ENCODE measurements at regions not wholly inside any gene's neighbourhood (a gene's known extent, or its start where the extent isn't known, plus 50 kb on each side); places are given as distances from the start of the nearest gene placed in this dataset.

- POLR2A ChIA-PET = no interaction called here
- no peaks in the 10 kb centered on the region for H3K36me3 ChIP-seq (ENCODE audit: control insufficient read depth in 4 of 4, insufficient read depth in 4 of 4, low read length in 3 of 4)
- peaks cover 0 to 2% (median 0%) of the 10 kb centered on the region in 5 experiments for H3K27me3 ChIP-seq (replicated peaks in 2 of 5; ENCODE audit: control insufficient read depth in 4 of 5, insufficient read depth in 5 of 5, low read length in 4 of 5)
- CTCF ChIA-PET = interaction anchor here (0.7 kb wide), 1 partner anchor 33 kb away, joined by 3 read pairs; no protein-coding TSS in a partner anchor
- WGBS (ENCODE audit: insufficient coverage) = 98% methylated on average over 6 of the region's 6 CpGs
- H3K4me1 ChIP-seq (ENCODE audit: control extremely low read depth in 1 of 4, control insufficient read depth in 4 of 4, insufficient read depth in 4 of 4, low read length in 3 of 4) = peaks cover 0 to 8% (median 3%) of the 10 kb centered on the region in 4 experiments
- no peak overlapping the region for H3K4me3 ChIP-seq (ENCODE audit: control insufficient read depth in 1 of 7, extremely low read depth in 1 of 7, insufficient read depth in 4 of 7, low read depth in 2 of 7, low read length in 6 of 7)
- no peak for DNase-seq
- H3K9me3 ChIP-seq (ENCODE audit: control extremely low read depth in 1 of 5, control insufficient read depth in 4 of 5, insufficient read depth in 2 of 5, low read depth in 1 of 5, low read length in 4 of 5) = no peaks in the 10 kb centered on the region
- no peak overlapping the region for H3K27ac ChIP-seq (ENCODE audit: insufficient read depth in 1 of 2, low read depth in 1 of 2, low read length in 2 of 2, poor library complexity in 1 of 2, severe bottlenecking in 2 of 2)
These were observed 213.3 kb upstream of the PWP1 start for GRCh38 chr12:107472308-107472707.

GRCh38 chr12:107474099-107474498 is 211.5 kb upstream of the PWP1 start:
- CTCF ChIA-PET = no interaction called here
- Histone ChIP-seq H3K4me1 (ENCODE audit: control extremely low read depth in 1 of 4, control insufficient read depth in 4 of 4, insufficient read depth in 4 of 4, low read length in 3 of 4) (peaks cover 0 to 6% (median 1%) of the 10 kb centered on the region in 4 experiments), H3K27ac (ENCODE audit: insufficient read depth in 1 of 2, low read depth in 1 of 2, low read length in 2 of 2, poor library complexity in 1 of 2, severe bottlenecking in 2 of 2) (no peak overlapping the region), H3K9me3 (ENCODE audit: control extremely low read depth in 1 of 5, control insufficient read depth in 4 of 5, insufficient read depth in 2 of 5, low read depth in 1 of 5, low read length in 4 of 5) (no peaks in the 10 kb centered on the region), H3K4me3 (ENCODE audit: control insufficient read depth in 1 of 7, extremely low read depth in 1 of 7, insufficient read depth in 4 of 7, low read depth in 2 of 7, low read length in 6 of 7) (no peak overlapping the region), H3K27me3 (replicated peaks in 2 of 5; ENCODE audit: control insufficient read depth in 4 of 5, insufficient read depth in 5 of 5, low read length in 4 of 5) (peaks cover 0 to 2% (median 0%) of the 10 kb centered on the region in 5 experiments), H3K36me3 (ENCODE audit: control insufficient read depth in 4 of 4, insufficient read depth in 4 of 4, low read length in 3 of 4) (no peaks in the 10 kb centered on the region)
- DNase-seq = no peak
- WGBS (ENCODE audit: insufficient coverage) = 100% methylated on average over 9 of the region's 9 CpGs
- POLR2A ChIA-PET = no interaction called here

- Histone ChIP-seq H3K36me3 (ENCODE audit: control insufficient read depth in 4 of 4, insufficient read depth in 4 of 4, low read length in 3 of 4) (no peaks in the 10 kb centered on the region), H3K27ac (ENCODE audit: insufficient read depth in 1 of 2, low read depth in 1 of 2, low read length in 2 of 2, poor library complexity in 1 of 2, severe bottlenecking in 2 of 2) (no peak overlapping the region), H3K4me3 (ENCODE audit: control insufficient read depth in 1 of 7, extremely low read depth in 1 of 7, insufficient read depth in 4 of 7, low read depth in 2 of 7, low read length in 6 of 7) (no peak overlapping the region), H3K27me3 (replicated peaks in 2 of 5; ENCODE audit: control insufficient read depth in 4 of 5, insufficient read depth in 5 of 5, low read length in 4 of 5) (peaks cover 0 to 3% (median 0%) of the 10 kb centered on the region in 5 experiments), H3K9me3 (ENCODE audit: control extremely low read depth in 1 of 5, control insufficient read depth in 4 of 5, insufficient read depth in 2 of 5, low read depth in 1 of 5, low read length in 4 of 5) (no peaks in the 10 kb centered on the region), H3K4me1 (ENCODE audit: control extremely low read depth in 1 of 4, control insufficient read depth in 4 of 4, insufficient read depth in 4 of 4, low read length in 3 of 4) (peaks cover 0 to 4% (median 0%) of the 10 kb centered on the region in 4 experiments)
- 90% methylated on average over 3 of the region's 4 CpGs for WGBS (ENCODE audit: insufficient coverage)
- ChIA-PET POLR2A (no interaction called here), CTCF (interaction anchor here (0.6 kb wide), 1 partner anchor 15 kb away, joined by 3 read pairs; no protein-coding TSS in a partner anchor)
- no peak for DNase-seq
These were observed 210.7 kb upstream of the PWP1 start for GRCh38 chr12:107474639-107475539.

- POLR2A ChIA-PET = no interaction called here
- Histone ChIP-seq H3K36me3 (ENCODE audit: control insufficient read depth in 4 of 4, insufficient read depth in 4 of 4, low read length in 3 of 4) (no peaks in the 10 kb centered on the region), H3K27me3 (replicated peaks in 2 of 5; ENCODE audit: control insufficient read depth in 4 of 5, insufficient read depth in 5 of 5, low read length in 4 of 5) (peaks cover 0 to 6% (median 0%) of the 10 kb centered on the region in 5 experiments), H3K9me3 (ENCODE audit: control extremely low read depth in 1 of 5, control insufficient read depth in 4 of 5, insufficient read depth in 2 of 5, low read depth in 1 of 5, low read length in 4 of 5) (no peaks in the 10 kb centered on the region), H3K4me1 (ENCODE audit: control extremely low read depth in 1 of 4, control insufficient read depth in 4 of 4, insufficient read depth in 4 of 4, low read length in 3 of 4) (peaks cover 0 to 4% (median 0%) of the 10 kb centered on the region in 4 experiments), H3K4me3 (ENCODE audit: control insufficient read depth in 1 of 7, extremely low read depth in 1 of 7, insufficient read depth in 4 of 7, low read depth in 2 of 7, low read length in 6 of 7) (no peak overlapping the region), H3K27ac (ENCODE audit: insufficient read depth in 1 of 2, low read depth in 1 of 2, low read length in 2 of 2, poor library complexity in 1 of 2, severe bottlenecking in 2 of 2) (no peak overlapping the region)
- 61% methylated on average over 3 of the region's 4 CpGs for WGBS (ENCODE audit: insufficient coverage)
- DNase-seq = no peak
- CTCF ChIA-PET = no interaction called here
These were observed 209.7 kb upstream of the PWP1 start for GRCh38 chr12:107475900-107476299.

GRCh38 chr12:107477018-107477417 is 208.6 kb upstream of the PWP1 start:
- Histone ChIP-seq H3K4me3 (ENCODE audit: control insufficient read depth in 1 of 7, extremely low read depth in 1 of 7, insufficient read depth in 4 of 7, low read depth in 2 of 7, low read length in 6 of 7) (no peak overlapping the region), H3K27me3 (replicated peaks in 2 of 5; ENCODE audit: control insufficient read depth in 4 of 5, insufficient read depth in 5 of 5, low read length in 4 of 5) (peaks cover 0 to 9% (median 0%) of the 10 kb centered on the region in 5 experiments), H3K4me1 (ENCODE audit: control extremely low read depth in 1 of 4, control insufficient read depth in 4 of 4, insufficient read depth in 4 of 4, low read length in 3 of 4) (peaks cover 0 to 4% (median 0%) of the 10 kb centered on the region in 4 experiments), H3K9me3 (ENCODE audit: control extremely low read depth in 1 of 5, control insufficient read depth in 4 of 5, insufficient read depth in 2 of 5, low read depth in 1 of 5, low read length in 4 of 5) (no peaks in the 10 kb centered on the region), H3K36me3 (ENCODE audit: control insufficient read depth in 4 of 4, insufficient read depth in 4 of 4, low read length in 3 of 4) (no peaks in the 10 kb centered on the region), H3K27ac (ENCODE audit: insufficient read depth in 1 of 2, low read depth in 1 of 2, low read length in 2 of 2, poor library complexity in 1 of 2, severe bottlenecking in 2 of 2) (no peak overlapping the region)
- ChIA-PET POLR2A (no interaction called here), CTCF (interaction anchor here (1.0 kb wide), 1 partner anchor 30 kb away, joined by 3 read pairs; no protein-coding TSS in a partner anchor)
- no peak for DNase-seq
- 96% methylated on average over 7 of the region's 7 CpGs for WGBS (ENCODE audit: insufficient coverage)

GRCh38 chr12:107477947-107478610 is 207.5 kb upstream of the PWP1 start:
- POLR2A ChIA-PET = no interaction called here
- peaks cover 0 to 9% (median 0%) of the 10 kb centered on the region in 5 experiments for H3K27me3 ChIP-seq (replicated peaks in 2 of 5; ENCODE audit: control insufficient read depth in 4 of 5, insufficient read depth in 5 of 5, low read length in 4 of 5)

More at GRCh38 chr12:107477947-107478610, 207.5 kb upstream of the PWP1 start:
- Histone ChIP-seq H3K36me3 (ENCODE audit: control insufficient read depth in 4 of 4, insufficient read depth in 4 of 4, low read length in 3 of 4) (no peaks in the 10 kb centered on the region), H3K4me1 (ENCODE audit: control extremely low read depth in 1 of 4, control insufficient read depth in 4 of 4, insufficient read depth in 4 of 4, low read length in 3 of 4) (peaks cover 0 to 4% (median 0%) of the 10 kb centered on the region in 4 experiments), H3K4me3 (ENCODE audit: control insufficient read depth in 1 of 7, extremely low read depth in 1 of 7, insufficient read depth in 4 of 7, low read depth in 2 of 7, low read length in 6 of 7) (no peak overlapping the region), H3K9me3 (ENCODE audit: control extremely low read depth in 1 of 5, control insufficient read depth in 4 of 5, insufficient read depth in 2 of 5, low read depth in 1 of 5, low read length in 4 of 5) (no peaks in the 10 kb centered on the region), H3K27ac (ENCODE audit: insufficient read depth in 1 of 2, low read depth in 1 of 2, low read length in 2 of 2, poor library complexity in 1 of 2, severe bottlenecking in 2 of 2) (no peak overlapping the region)
- CTCF ChIA-PET = interaction anchor here (1.0 to 1.6 kb wide), 2 partner anchors 10 to 31 kb away, joined by 3 read pairs; no protein-coding TSS in a partner anchor
- DNase-seq = no peak
- WGBS (ENCODE audit: insufficient coverage) = 100% methylated on average over 1 of the region's 2 CpGs

All from common myeloid progenitor, CD34-positive (primary cell).